ENCODE measurements at regions not wholly inside any gene's neighbourhood (a gene's known extent, or its start where the extent isn't known, plus 50 kb on each side); places are given as distances from the start of the nearest gene placed in this dataset.

DNA sequence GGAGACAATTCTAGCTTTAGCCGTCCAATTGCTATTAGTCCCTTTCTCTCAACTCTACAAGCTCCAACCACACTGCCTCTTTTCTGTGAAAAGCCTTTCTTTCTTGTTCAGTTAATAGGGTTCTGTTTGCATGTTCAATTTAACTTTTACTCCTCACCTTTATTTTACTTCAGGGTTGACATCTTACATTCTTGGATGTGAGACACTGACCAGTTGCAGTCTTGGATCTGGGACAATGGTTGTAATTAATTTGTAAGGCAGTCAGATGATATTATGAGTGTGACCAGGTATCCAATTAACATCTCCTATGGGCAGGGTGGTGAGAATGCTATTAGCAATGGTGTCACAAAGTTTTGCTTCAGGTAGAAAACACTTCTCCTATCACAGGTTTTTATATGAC, 774.5 kb downstream of the TLR4 start:
- no peak for TF ChIP-seq TAF1 (IDR thresholded peaks at IDR 0.05; ENCODE audit: borderline replicate concordance, insufficient read depth, low read length)
- no peak for TF ChIP-seq POLR2AphosphoS5 (IDR thresholded peaks at IDR 0.05; ENCODE audit: low read depth, low read length)
- no peak for TF ChIP-seq FOXP2 (optimal IDR thresholded peaks at IDR 0.05; ENCODE audit: borderline replicate concordance, extremely low read depth, extremely low read length, insufficient read depth)
- TF ChIP-seq, protein P1, sequence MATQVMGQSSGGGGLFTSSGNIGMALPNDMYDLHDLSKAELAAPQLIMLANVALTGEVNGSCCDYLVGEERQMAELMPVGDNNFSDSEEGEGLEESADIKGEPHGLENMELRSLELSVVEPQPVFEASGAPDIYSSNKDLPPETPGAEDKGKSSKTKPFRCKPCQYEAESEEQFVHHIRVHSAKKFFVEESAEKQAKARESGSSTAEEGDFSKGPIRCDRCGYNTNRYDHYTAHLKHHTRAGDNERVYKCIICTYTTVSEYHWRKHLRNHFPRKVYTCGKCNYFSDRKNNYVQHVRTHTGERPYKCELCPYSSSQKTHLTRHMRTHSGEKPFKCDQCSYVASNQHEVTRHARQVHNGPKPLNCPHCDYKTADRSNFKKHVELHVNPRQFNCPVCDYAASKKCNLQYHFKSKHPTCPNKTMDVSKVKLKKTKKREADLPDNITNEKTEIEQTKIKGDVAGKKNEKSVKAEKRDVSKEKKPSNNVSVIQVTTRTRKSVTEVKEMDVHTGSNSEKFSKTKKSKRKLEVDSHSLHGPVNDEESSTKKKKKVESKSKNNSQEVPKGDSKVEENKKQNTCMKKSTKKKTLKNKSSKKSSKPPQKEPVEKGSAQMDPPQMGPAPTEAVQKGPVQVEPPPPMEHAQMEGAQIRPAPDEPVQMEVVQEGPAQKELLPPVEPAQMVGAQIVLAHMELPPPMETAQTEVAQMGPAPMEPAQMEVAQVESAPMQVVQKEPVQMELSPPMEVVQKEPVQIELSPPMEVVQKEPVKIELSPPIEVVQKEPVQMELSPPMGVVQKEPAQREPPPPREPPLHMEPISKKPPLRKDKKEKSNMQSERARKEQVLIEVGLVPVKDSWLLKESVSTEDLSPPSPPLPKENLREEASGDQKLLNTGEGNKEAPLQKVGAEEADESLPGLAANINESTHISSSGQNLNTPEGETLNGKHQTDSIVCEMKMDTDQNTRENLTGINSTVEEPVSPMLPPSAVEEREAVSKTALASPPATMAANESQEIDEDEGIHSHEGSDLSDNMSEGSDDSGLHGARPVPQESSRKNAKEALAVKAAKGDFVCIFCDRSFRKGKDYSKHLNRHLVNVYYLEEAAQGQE (IDR thresholded peaks at IDR 0.05; ENCODE audit: insufficient read depth in 1 of 2, low read depth in 2 of 2, low read length in 2 of 2): no peak

- no peak for TF ChIP-seq TAF1 (IDR thresholded peaks at IDR 0.05; ENCODE audit: borderline replicate concordance, insufficient read depth, low read length)
- TF ChIP-seq FOXP2 (optimal IDR thresholded peaks at IDR 0.05; ENCODE audit: borderline replicate concordance, extremely low read depth, extremely low read length, insufficient read depth): no peak
- TF ChIP-seq, protein P1 (IDR thresholded peaks at IDR 0.05; ENCODE audit: insufficient read depth in 1 of 2, low read depth in 2 of 2, low read length in 2 of 2): no peak
- no peak for TF ChIP-seq SIN3A (IDR thresholded peaks at IDR 0.05; ENCODE audit: borderline replicate concordance, insufficient read depth, low read length)
- no peak for TF ChIP-seq POLR2AphosphoS5 (IDR thresholded peaks at IDR 0.05; ENCODE audit: low read depth, low read length)
These were observed 778.1 kb downstream of the TLR4 start for GRCh38 chr9:118482306-118482705.

- no peak for TF ChIP-seq FOXP2 (optimal IDR thresholded peaks at IDR 0.05; ENCODE audit: borderline replicate concordance, extremely low read depth, extremely low read length, insufficient read depth)
- no peak for TF ChIP-seq TAF1 (IDR thresholded peaks at IDR 0.05; ENCODE audit: borderline replicate concordance, insufficient read depth, low read length)
- TF ChIP-seq POLR2AphosphoS5 (IDR thresholded peaks at IDR 0.05; ENCODE audit: low read depth, low read length): no peak
- no peak for TF ChIP-seq SIN3A (IDR thresholded peaks at IDR 0.05; ENCODE audit: borderline replicate concordance, insufficient read depth, low read length)
- TF ChIP-seq, protein P1 (IDR thresholded peaks at IDR 0.05; ENCODE audit: insufficient read depth in 1 of 2, low read depth in 2 of 2, low read length in 2 of 2): no peak
These were observed 779.5 kb downstream of the TLR4 start for GRCh38 chr9:118483677-118484076.

GRCh38 chr9:118503236-118503635, 799.0 kb downstream of the TLR4 start:
- TF ChIP-seq SIN3A (IDR thresholded peaks at IDR 0.05; ENCODE audit: borderline replicate concordance, insufficient read depth, low read length) (no peak), FOXP2 (optimal IDR thresholded peaks at IDR 0.05; ENCODE audit: borderline replicate concordance, extremely low read depth, extremely low read length, insufficient read depth) (no peak), TAF1 (IDR thresholded peaks at IDR 0.05; ENCODE audit: borderline replicate concordance, insufficient read depth, low read length) (no peak), POLR2AphosphoS5 (IDR thresholded peaks at IDR 0.05; ENCODE audit: low read depth, low read length) (no peak)
- TF ChIP-seq, protein P1 (IDR thresholded peaks at IDR 0.05; ENCODE audit: insufficient read depth in 1 of 2, low read depth in 2 of 2, low read length in 2 of 2): no peak

- TF ChIP-seq, protein P1 (IDR thresholded peaks at IDR 0.05; ENCODE audit: insufficient read depth in 1 of 2, low read depth in 2 of 2, low read length in 2 of 2): no peak
- TF ChIP-seq TAF1 (IDR thresholded peaks at IDR 0.05; ENCODE audit: borderline replicate concordance, insufficient read depth, low read length): no peak
- TF ChIP-seq SIN3A (IDR thresholded peaks at IDR 0.05; ENCODE audit: borderline replicate concordance, insufficient read depth, low read length): no peak
- TF ChIP-seq FOXP2 (optimal IDR thresholded peaks at IDR 0.05; ENCODE audit: borderline replicate concordance, extremely low read depth, extremely low read length, insufficient read depth): no peak
These were observed 806.5 kb downstream of the TLR4 start for GRCh38 chr9:118510711-118511110.
